Osteoblast (primary cell): ENCODE measurements at regions not wholly inside any gene's neighbourhood (a gene's known extent, or its start where the extent isn't known, plus 50 kb on each side); places are given as distances from the start of the nearest gene placed in this dataset.

Experiments
- DNase-seq: peaks from one replicate; pipeline ENCODE4 v3.0.0; 2011; ENCODE audit warnings: low spot score, mixed read lengths; ENCODE audit not compliant: insufficient read length; ENCODE audit errors: missing footprints
- H2AFZ ChIP-seq: 2 replicates; pipeline ENCODE4 v1.6.0; 2011; ENCODE audit warnings: mild to moderate bottlenecking, low read length
- H3K27ac ChIP-seq: 2 replicates; pipeline ENCODE4 v1.5.1; 2011; ENCODE audit warnings: mild to moderate bottlenecking, low read depth, low read length, moderate library complexity
- H3K27me3 ChIP-seq: 2 replicates; pipeline ENCODE4 v1.6.0; 2012; ENCODE audit warnings: mild to moderate bottlenecking, control low read depth, inconsistent platforms, low read length, moderate library complexity; ENCODE audit not compliant: insufficient read depth
- H3K36me3 ChIP-seq: 2 replicates; pipeline ENCODE4 v1.5.1; 2011; ENCODE audit warnings: mild to moderate bottlenecking, low read length, control low read depth, moderate library complexity; ENCODE audit not compliant: insufficient read depth
- H3K4me1 ChIP-seq: 2 replicates; pipeline ENCODE4 v1.5.1; 2011; ENCODE audit warnings: mild to moderate bottlenecking, low read length, control low read depth, moderate library complexity; ENCODE audit not compliant: insufficient read depth
- H3K4me2 ChIP-seq: 2 replicates; pipeline ENCODE4 v1.6.0; 2011; ENCODE audit warnings: mild to moderate bottlenecking, low read length; ENCODE audit not compliant: insufficient read depth
- H3K4me3 ChIP-seq: fragments of 200-600 bp; sonication (generic); 3 replicates; pipeline ENCODE4 v1.5.1; 2012; ENCODE audit warnings: mild to moderate bottlenecking, low read length, inconsistent platforms; ENCODE audit not compliant: insufficient read depth
- H3K79me2 ChIP-seq: 2 replicates; pipeline ENCODE4 v1.6.0; 2012; ENCODE audit warnings: mild to moderate bottlenecking, low read length, control low read depth, inconsistent platforms; ENCODE audit not compliant: insufficient read depth
- H3K9me3 ChIP-seq: 2 replicates; pipeline ENCODE4 v1.5.1; 2011; ENCODE audit warnings: low read depth, low read length, control low read depth
- H4K20me1 ChIP-seq: 2 replicates; pipeline ENCODE4 v1.6.0; 2012; ENCODE audit warnings: mild to moderate bottlenecking, low read length, control low read depth; ENCODE audit not compliant: insufficient read depth
- CTCF ChIP-seq: IDR thresholded peaks from 2 replicates; pipeline ENCODE4 v1.5.1; 2011; ENCODE audit warnings: mild to moderate bottlenecking, low read depth, low read length, moderate library complexity; ENCODE audit errors: extremely low read depth

- Histone ChIP-seq H2AFZ (no peak overlapping the region), H3K27ac (peak overlapping the region; percentile 82), H3K27me3 (no peaks in the 10 kb centered on the region), H3K4me2 (no peak overlapping the region), H3K4me3 (no peak overlapping the region), H3K79me2 (no peaks in the 10 kb centered on the region), H3K9me3 (no peaks in the 10 kb centered on the region), H3K36me3 (no peaks in the 10 kb centered on the region), H3K4me1 (peaks cover 36% of the 10 kb centered on the region), H4K20me1 (no peaks in the 10 kb centered on the region)
- DNase-seq, result no peak
- no peak for TF ChIP-seq CTCF
These were observed 65.0 kb upstream of the IL6 start for GRCh38 chr7:22662036-22662435.

GRCh38 chr7:22660732-22661131, 66.3 kb upstream of the IL6 start:
- Histone ChIP-seq H3K79me2 (no peaks in the 10 kb centered on the region), H3K27ac (no peak overlapping the region), H3K9me3 (no peaks in the 10 kb centered on the region), H3K36me3 (no peaks in the 10 kb centered on the region), H3K4me1 (peaks cover 23% of the 10 kb centered on the region), H4K20me1 (no peaks in the 10 kb centered on the region), H3K4me2 (no peak overlapping the region), H3K4me3 (no peak overlapping the region), H3K27me3 (no peaks in the 10 kb centered on the region), H2AFZ (no peak overlapping the region)
- DNase-seq, result no peak
- TF ChIP-seq CTCF, result no peak

GRCh38 chr7:22660293-22660692, 66.7 kb upstream of the IL6 start:
- no peaks in the 10 kb centered on the region for H3K79me2 ChIP-seq
- no peak overlapping the region for H3K4me2 ChIP-seq
- no peak for DNase-seq
- H3K4me3 ChIP-seq, result no peak overlapping the region
- no peaks in the 10 kb centered on the region for H4K20me1 ChIP-seq
- H3K4me1 ChIP-seq, result peaks cover 22% of the 10 kb centered on the region
- no peaks in the 10 kb centered on the region for H3K36me3 ChIP-seq
- no peaks in the 10 kb centered on the region for H3K27me3 ChIP-seq
- no peaks in the 10 kb centered on the region for H3K9me3 ChIP-seq
- TF ChIP-seq CTCF, result no peak
- no peak overlapping the region for H2AFZ ChIP-seq
- H3K27ac ChIP-seq, result no peak overlapping the region

GRCh38 chr7:22659741-22660140, 67.3 kb upstream of the IL6 start:
- Histone ChIP-seq H2AFZ (no peak overlapping the region), H3K36me3 (no peaks in the 10 kb centered on the region), H4K20me1 (no peaks in the 10 kb centered on the region), H3K79me2 (no peaks in the 10 kb centered on the region), H3K4me2 (no peak overlapping the region), H3K9me3 (no peaks in the 10 kb centered on the region), H3K4me1 (peaks cover 28% of the 10 kb centered on the region), H3K4me3 (no peak overlapping the region), H3K27ac (no peak overlapping the region), H3K27me3 (no peaks in the 10 kb centered on the region)
- DNase-seq, result no peak
- no peak for TF ChIP-seq CTCF
